Kidney (tissue), 13 donors: ENCODE measurements at regions not wholly inside any gene's neighbourhood (a gene's known extent, or its start where the extent isn't known, plus 50 kb on each side); places are given as distances from the start of the nearest gene placed in this dataset.
A peak's percentile ranks its signal among the peaks of the same experiment; 100 is the strongest.

Source experiments
- DNase-seq, 5 donors: peaks; one replicate each; pipeline ENCODE4 v3.0.0-alpha.2; 2013 to 2020
- FAIRE-seq: peaks from 2 replicates; lab custom pipeline; 2012; peaks lifted over from hg19 to GRCh38; lab: Jason Lieb, UNC
- H3K27ac ChIP-seq, 2 donors: one replicate each; pipeline ENCODE4 v1.7.0; 2013; ENCODE audit warnings: low read depth in 2 of 2, low read length in 2 of 2, inconsistent platforms in 1 of 2
- H3K27me3 ChIP-seq: one replicate; pipeline ENCODE4 v1.7.1; 2013; ENCODE audit warnings: low read length, inconsistent platforms; ENCODE audit not compliant: control insufficient read depth, insufficient read depth
- H3K36me3 ChIP-seq, 3 donors: one replicate each; pipeline versions ENCODE4 v1.7.0 to v1.7.1; 2013; ENCODE audit warnings: low read length in 3 of 3, control low read depth in 1 of 3, inconsistent platforms in 1 of 3; ENCODE audit not compliant: insufficient read depth in 3 of 3, control insufficient read depth in 2 of 3
- H3K4me1 ChIP-seq, 3 donors: one replicate each; pipeline versions ENCODE4 v1.7.0 to v1.7.1; 2013; ENCODE audit warnings: low read length in 3 of 3, inconsistent platforms in 1 of 3, low read depth in 1 of 3; ENCODE audit not compliant: control insufficient read depth in 2 of 3, insufficient read depth in 2 of 3
- H3K4me3 ChIP-seq, 3 donors: one replicate each; pipeline versions ENCODE4 v1.7.0 to v1.8.1; 2013; ENCODE audit warnings: low read length in 3 of 3, control low read depth in 1 of 3, inconsistent platforms in 1 of 3
- H3K9ac ChIP-seq, 3 donors: one replicate each; pipeline versions ENCODE4 v1.7.0 to v1.7.1; 2013; ENCODE audit warnings: low read length in 3 of 3, control low read depth in 1 of 3, inconsistent platforms in 1 of 3
- H3K9me3 ChIP-seq, 3 donors: one replicate each; pipeline versions ENCODE4 v1.7.0 to v1.7.1; 2013; ENCODE audit warnings: low read length in 3 of 3, control low read depth in 1 of 3, inconsistent platforms in 1 of 3; ENCODE audit not compliant: control insufficient read depth in 2 of 3, insufficient read depth in 1 of 3
- CTCF ChIP-seq: IDR thresholded peaks from 3 replicates; pipeline ENCODE4 v1.5.1; 2012; ENCODE audit warnings: mild to moderate bottlenecking, moderate library complexity, borderline replicate concordance; ENCODE audit not compliant: insufficient read depth; ENCODE audit errors: extremely low read depth
- intact Hi-C: fragments of 100-400 bp; cut with DNase I; formaldehyde crosslinking; loops from one replicate; pipeline ENCODE4 v1.11.1; 2022
- donor health status: control.
- donor health status: control.
- donor health status: control.
- donor health status: control.
- donor health status: control.
- donor health status: DM: yes; HTN: yes; CAD: no.
- donor health status: Normal renal cell carcinoma (clear cell type).

GRCh38 chr15:27595211-27595610 is 503.9 kb downstream of the OCA2 start:
- intact Hi-C loops = no loop called here
- DNase-seq (no peak), FAIRE-seq (no peak)
- TF ChIP-seq CTCF = no peak
- no peak overlapping the region for H3K4me3 ChIP-seq
- H3K9ac ChIP-seq = no peak overlapping the region
- H3K9me3 ChIP-seq = no peaks in the 10 kb centered on the region
- no peaks in the 10 kb centered on the region for H3K36me3 ChIP-seq
- H3K27ac ChIP-seq = no peak overlapping the region
- H3K27me3 ChIP-seq = no peaks in the 10 kb centered on the region
- H3K4me1 ChIP-seq = no peaks in the 10 kb centered on the region

- peak in 2 of 5 donors; percentile 19 to 58 for DNase-seq
- H3K9ac ChIP-seq = no peak overlapping the region
- intact Hi-C loops = no loop called here
These were observed 506.9 kb downstream of the OCA2 start for GRCh38 chr15:27592036-27592760.

More at GRCh38 chr15:27592036-27592760, 506.9 kb downstream of the OCA2 start:
- Histone ChIP-seq H3K27ac (no peak overlapping the region), H3K4me1 (no peaks in the 10 kb centered on the region), H3K4me3 (no peak overlapping the region), H3K36me3 (no peaks in the 10 kb centered on the region), H3K9me3 (peaks cover 0 to 2% (median 0%) of the 10 kb centered on the region in 3 donors), H3K27me3 (no peaks in the 10 kb centered on the region)
- FAIRE-seq = no peak
- TF ChIP-seq CTCF = no peak
